ENCODE measurements at regions not wholly inside any gene's neighbourhood (a gene's known extent, or its start where the extent isn't known, plus 50 kb on each side); places are given as distances from the start of the nearest gene placed in this dataset.
A peak's percentile ranks its signal among the peaks of the same experiment; 100 is the strongest.

GRCh38 chr6:165805636-165806035 lies 142.6 kb upstream of the PDE10A start:
- H3K4me1 ChIP-seq: peaks cover 0 to 5% (median 0%) of the 10 kb centered on the region in 4 donors
- no peak for TF ChIP-seq POLR2A (IDR thresholded peaks at IDR 0.05)
- TF ChIP-seq CTCF (IDR thresholded peaks at IDR 0.05): no peak
- H3K4me3 ChIP-seq: no peak overlapping the region
- no peak for DNase-seq
- no peaks in the 10 kb centered on the region for H3K9me3 ChIP-seq
- no peaks in the 10 kb centered on the region for H3K36me3 ChIP-seq
- no peaks in the 10 kb centered on the region for H3K27me3 ChIP-seq
- no peak overlapping the region for H3K27ac ChIP-seq

- no peak for TF ChIP-seq POLR2A (IDR thresholded peaks at IDR 0.05)
- TF ChIP-seq CTCF (IDR thresholded peaks at IDR 0.05): no peak
- no peaks in the 10 kb centered on the region for H3K36me3 ChIP-seq
- H3K9me3 ChIP-seq: no peaks in the 10 kb centered on the region
- DNase-seq: no peak
- peak overlapping the region in 1 of 4 donors; percentile 32 for H3K4me3 ChIP-seq
- H3K4me1 ChIP-seq: peaks cover 0 to 5% (median 0%) of the 10 kb centered on the region in 4 donors
- H3K27me3 ChIP-seq: no peaks in the 10 kb centered on the region
- no peak overlapping the region for H3K27ac ChIP-seq
Measured at GRCh38 chr6:165805067-165805555, 142.1 kb upstream of the PDE10A start.

GRCh38 chr6:165804331-165805066 lies 141.5 kb upstream of the PDE10A start:
- H3K9me3 ChIP-seq: no peaks in the 10 kb centered on the region
- H3K27ac ChIP-seq: no peak overlapping the region
- peaks cover 0 to 5% (median 0%) of the 10 kb centered on the region in 4 donors for H3K4me1 ChIP-seq
- no peak for TF ChIP-seq CTCF (IDR thresholded peaks at IDR 0.05)
- no peak for TF ChIP-seq POLR2A (IDR thresholded peaks at IDR 0.05)
- no peaks in the 10 kb centered on the region for H3K36me3 ChIP-seq
- H3K27me3 ChIP-seq: no peaks in the 10 kb centered on the region
- H3K4me3 ChIP-seq: peak overlapping the region in 2 of 4 donors; percentile 14 to 32
- DNase-seq: no peak

- no peaks in the 10 kb centered on the region for H3K27me3 ChIP-seq
- peaks cover 0 to 5% (median 0%) of the 10 kb centered on the region in 4 donors for H3K4me1 ChIP-seq
- H3K9me3 ChIP-seq: no peaks in the 10 kb centered on the region
- DNase-seq: no peak
- H3K36me3 ChIP-seq: no peaks in the 10 kb centered on the region
- TF ChIP-seq POLR2A (IDR thresholded peaks at IDR 0.05): no peak
- TF ChIP-seq CTCF (IDR thresholded peaks at IDR 0.05): no peak
- no peak overlapping the region for H3K4me3 ChIP-seq
- no peak overlapping the region for H3K27ac ChIP-seq
Measured at GRCh38 chr6:165800337-165800736, 137.3 kb upstream of the PDE10A start.

- H3K4me1 ChIP-seq: no peaks in the 10 kb centered on the region
- TF ChIP-seq CTCF (IDR thresholded peaks at IDR 0.05) (no peak), POLR2A (IDR thresholded peaks at IDR 0.05) (no peak)
Measured at GRCh38 chr6:165799391-165800153, 136.5 kb upstream of the PDE10A start.

More at GRCh38 chr6:165799391-165800153, 136.5 kb upstream of the PDE10A start:
- no peaks in the 10 kb centered on the region for H3K27me3 ChIP-seq
- no peaks in the 10 kb centered on the region for H3K9me3 ChIP-seq
- H3K27ac ChIP-seq: no peak overlapping the region
- DNase-seq: no peak
- no peaks in the 10 kb centered on the region for H3K36me3 ChIP-seq
- no peak overlapping the region for H3K4me3 ChIP-seq
